ENCODE measurements at regions not wholly inside any gene's neighbourhood (a gene's known extent, or its start where the extent isn't known, plus 50 kb on each side); places are given as distances from the start of the nearest gene placed in this dataset.

GRCh38 chr10:42941790-42942189 is 135.1 kb upstream of the RET start:
- TF ChIP-seq POLR2A (IDR thresholded peaks at IDR 0.05) (no peak), CTCF (IDR thresholded peaks at IDR 0.05) (no peak)

Data from prostate gland (tissue), 2 donors.